ENCODE measurements at regions not wholly inside any gene's neighbourhood (a gene's known extent, or its start where the extent isn't known, plus 50 kb on each side); places are given as distances from the start of the nearest gene placed in this dataset.

GRCh38 chr19:32200312-32201038 is 144.9 kb upstream of the ZNF507 start:
- no peak for TF ChIP-seq EP300 (IDR thresholded peaks at IDR 0.05)
- TF ChIP-seq, protein P1, sequence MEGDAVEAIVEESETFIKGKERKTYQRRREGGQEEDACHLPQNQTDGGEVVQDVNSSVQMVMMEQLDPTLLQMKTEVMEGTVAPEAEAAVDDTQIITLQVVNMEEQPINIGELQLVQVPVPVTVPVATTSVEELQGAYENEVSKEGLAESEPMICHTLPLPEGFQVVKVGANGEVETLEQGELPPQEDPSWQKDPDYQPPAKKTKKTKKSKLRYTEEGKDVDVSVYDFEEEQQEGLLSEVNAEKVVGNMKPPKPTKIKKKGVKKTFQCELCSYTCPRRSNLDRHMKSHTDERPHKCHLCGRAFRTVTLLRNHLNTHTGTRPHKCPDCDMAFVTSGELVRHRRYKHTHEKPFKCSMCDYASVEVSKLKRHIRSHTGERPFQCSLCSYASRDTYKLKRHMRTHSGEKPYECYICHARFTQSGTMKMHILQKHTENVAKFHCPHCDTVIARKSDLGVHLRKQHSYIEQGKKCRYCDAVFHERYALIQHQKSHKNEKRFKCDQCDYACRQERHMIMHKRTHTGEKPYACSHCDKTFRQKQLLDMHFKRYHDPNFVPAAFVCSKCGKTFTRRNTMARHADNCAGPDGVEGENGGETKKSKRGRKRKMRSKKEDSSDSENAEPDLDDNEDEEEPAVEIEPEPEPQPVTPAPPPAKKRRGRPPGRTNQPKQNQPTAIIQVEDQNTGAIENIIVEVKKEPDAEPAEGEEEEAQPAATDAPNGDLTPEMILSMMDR (IDR thresholded peaks at IDR 0.05): no peak
- no peak for TF ChIP-seq POLR2A (IDR thresholded peaks at IDR 0.05; ENCODE audit: low read length)

All from A549 (cell line).